ENCODE measurements at regions not wholly inside any gene's neighbourhood (a gene's known extent, or its start where the extent isn't known, plus 50 kb on each side); places are given as distances from the start of the nearest gene placed in this dataset.

DNA sequence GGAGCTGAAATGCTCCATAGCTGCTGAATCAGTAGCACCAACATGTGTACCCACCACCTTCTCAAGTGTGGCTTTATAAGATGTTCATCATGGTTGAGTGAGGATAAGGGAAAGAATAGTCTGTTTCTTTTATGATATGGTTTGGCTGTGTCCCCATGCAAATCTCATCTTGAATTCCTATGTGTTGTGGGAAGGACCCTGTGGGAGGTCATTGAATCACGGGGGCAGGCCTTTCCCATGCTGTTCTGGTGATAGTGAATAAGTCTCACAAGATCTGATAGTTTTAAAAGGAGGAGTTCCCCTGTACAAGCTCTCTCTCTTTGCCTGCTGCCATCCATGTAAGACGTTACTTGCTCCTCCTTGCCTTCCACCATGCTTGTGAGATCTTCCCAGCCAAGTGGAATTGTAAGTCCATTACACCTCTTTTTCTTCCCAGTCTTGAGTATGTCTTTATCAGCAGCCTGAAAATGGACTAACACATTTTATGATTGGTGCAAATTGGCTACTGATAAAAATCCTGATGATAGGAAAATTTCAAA, 799.9 kb downstream of the TNS3 start:
- Histone ChIP-seq H3K27me3 (no peaks in the 10 kb centered on the region), H3K4me3 (no peak overlapping the region), H3K4me1 (no peaks in the 10 kb centered on the region), H3K9me3 (no peaks in the 10 kb centered on the region), H3K36me3 (ENCODE audit: low read depth, missing control alignments) (no peaks in the 10 kb centered on the region), H3K27ac (no peak overlapping the region)
- no peak for DNase-seq
- TF ChIP-seq, protein P1, sequence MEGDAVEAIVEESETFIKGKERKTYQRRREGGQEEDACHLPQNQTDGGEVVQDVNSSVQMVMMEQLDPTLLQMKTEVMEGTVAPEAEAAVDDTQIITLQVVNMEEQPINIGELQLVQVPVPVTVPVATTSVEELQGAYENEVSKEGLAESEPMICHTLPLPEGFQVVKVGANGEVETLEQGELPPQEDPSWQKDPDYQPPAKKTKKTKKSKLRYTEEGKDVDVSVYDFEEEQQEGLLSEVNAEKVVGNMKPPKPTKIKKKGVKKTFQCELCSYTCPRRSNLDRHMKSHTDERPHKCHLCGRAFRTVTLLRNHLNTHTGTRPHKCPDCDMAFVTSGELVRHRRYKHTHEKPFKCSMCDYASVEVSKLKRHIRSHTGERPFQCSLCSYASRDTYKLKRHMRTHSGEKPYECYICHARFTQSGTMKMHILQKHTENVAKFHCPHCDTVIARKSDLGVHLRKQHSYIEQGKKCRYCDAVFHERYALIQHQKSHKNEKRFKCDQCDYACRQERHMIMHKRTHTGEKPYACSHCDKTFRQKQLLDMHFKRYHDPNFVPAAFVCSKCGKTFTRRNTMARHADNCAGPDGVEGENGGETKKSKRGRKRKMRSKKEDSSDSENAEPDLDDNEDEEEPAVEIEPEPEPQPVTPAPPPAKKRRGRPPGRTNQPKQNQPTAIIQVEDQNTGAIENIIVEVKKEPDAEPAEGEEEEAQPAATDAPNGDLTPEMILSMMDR (IDR thresholded peaks at IDR 0.05), result no peak
- no peak for TF ChIP-seq POLR2A (IDR thresholded peaks at IDR 0.05)
- WGBS, 2 donors, result 74 to 79% methylated on average over 2 of the region's 2 CpGs
- intact Hi-C loops (cut with DNase I; ENCODE audit: low total_unique reads), result no loop called here

DNA sequence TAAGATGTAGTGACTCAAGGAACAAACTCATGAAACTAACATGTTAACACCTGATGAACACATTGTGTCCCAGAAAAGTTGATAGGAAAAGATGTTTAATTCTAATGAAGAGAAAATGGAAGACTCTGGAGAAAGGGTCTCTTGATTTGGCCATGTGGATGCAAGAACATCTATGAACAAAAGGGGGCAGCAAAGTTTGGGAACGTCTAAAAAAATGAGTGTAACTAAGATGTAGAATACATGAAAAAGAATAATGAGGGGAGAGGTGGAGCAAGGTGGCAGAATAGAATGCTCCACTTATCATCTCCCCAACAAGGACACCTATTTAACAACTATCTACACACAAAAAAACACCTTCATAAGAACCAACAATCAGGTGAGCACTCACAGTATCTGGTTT, 805.1 kb downstream of the TNS3 start:
- no peaks in the 10 kb centered on the region for H3K27me3 ChIP-seq
- TF ChIP-seq, protein P1 (IDR thresholded peaks at IDR 0.05), result peak; percentile 10 to 25 (median 24)
- TF ChIP-seq POLR2A (IDR thresholded peaks at IDR 0.05), result no peak
- intact Hi-C loops (cut with DNase I; ENCODE audit: low total_unique reads), result no loop called here
- H3K36me3 ChIP-seq (ENCODE audit: low read depth, missing control alignments), result no peaks in the 10 kb centered on the region
- peaks cover 32% of the 10 kb centered on the region for H3K4me1 ChIP-seq
- no peak for DNase-seq
- no peaks in the 10 kb centered on the region for H3K9me3 ChIP-seq
- WGBS, 2 donors, result 29 to 38% methylated on average over 1 of the region's 1 CpG
- H3K4me3 ChIP-seq, result no peak overlapping the region
- H3K27ac ChIP-seq, result no peak overlapping the region

DNA sequence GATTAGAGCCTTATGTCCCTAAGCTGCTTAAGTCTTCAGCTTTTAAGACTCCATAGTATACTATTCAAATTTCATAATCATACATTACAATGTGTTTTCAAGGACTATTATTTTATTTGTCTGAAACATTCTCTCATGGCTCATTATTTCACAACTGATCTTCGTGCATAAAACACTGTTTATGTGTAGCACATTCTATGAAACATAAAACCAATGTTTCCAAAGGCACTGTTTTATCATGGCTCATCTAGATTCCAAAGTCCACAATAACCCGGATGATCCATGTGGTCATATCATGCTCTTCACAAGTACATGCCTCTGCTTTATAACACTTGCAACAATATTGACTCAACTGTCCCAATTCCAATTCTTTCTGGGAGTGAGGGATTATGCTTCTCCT, 806.1 kb downstream of the TNS3 start:
- WGBS, 2 donors, result 31 to 42% methylated on average over 2 of the region's 2 CpGs

DNA sequence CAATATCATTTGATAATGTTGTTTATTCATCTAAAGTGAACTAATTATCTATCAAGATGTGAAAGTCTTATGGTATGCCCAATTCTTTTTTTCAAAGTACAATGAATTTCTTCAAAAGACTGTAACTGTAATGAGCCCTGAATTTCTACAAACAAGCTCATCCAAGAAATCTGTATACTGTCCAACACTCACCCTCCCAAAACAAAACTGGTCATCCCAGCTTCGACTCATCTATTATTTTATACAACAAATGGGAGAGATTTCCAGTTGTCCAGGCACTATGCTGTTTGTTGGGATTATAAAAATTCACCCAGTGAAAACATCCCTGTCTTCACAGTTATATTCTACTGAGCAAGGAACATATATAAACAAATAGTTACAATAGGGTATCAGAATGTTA, 806.9 kb downstream of the TNS3 start:
- no peak overlapping the region for H3K4me3 ChIP-seq
- no peaks in the 10 kb centered on the region for H3K27me3 ChIP-seq
- H3K4me1 ChIP-seq, result peaks cover 32% of the 10 kb centered on the region
- intact Hi-C loops (cut with DNase I; ENCODE audit: low total_unique reads), result no loop called here
- H3K9me3 ChIP-seq, result no peaks in the 10 kb centered on the region
- no peak for TF ChIP-seq POLR2A (IDR thresholded peaks at IDR 0.05)
- TF ChIP-seq, protein P1 (IDR thresholded peaks at IDR 0.05), result no peak
- H3K27ac ChIP-seq, result peak overlapping the region in 1 of 2 donors; percentile 14
- no peaks in the 10 kb centered on the region for H3K36me3 ChIP-seq (ENCODE audit: low read depth, missing control alignments)
- WGBS, 2 donors, result 43 to 51% methylated on average over 1 of the region's 1 CpG
- DNase-seq, result no peak

More for the DNA sequence above, 806.1 kb downstream of the TNS3 start:
- intact Hi-C loops (cut with DNase I; ENCODE audit: low total_unique reads), result no loop called here
- Histone ChIP-seq H3K4me3 (no peak overlapping the region), H3K27ac (no peak overlapping the region), H3K9me3 (no peaks in the 10 kb centered on the region), H3K4me1 (peaks cover 32% of the 10 kb centered on the region), H3K36me3 (ENCODE audit: low read depth, missing control alignments) (no peaks in the 10 kb centered on the region), H3K27me3 (no peaks in the 10 kb centered on the region)
- TF ChIP-seq POLR2A (IDR thresholded peaks at IDR 0.05), result no peak
- TF ChIP-seq, protein P1 (IDR thresholded peaks at IDR 0.05), result no peak
- DNase-seq, result no peak

DNA sequence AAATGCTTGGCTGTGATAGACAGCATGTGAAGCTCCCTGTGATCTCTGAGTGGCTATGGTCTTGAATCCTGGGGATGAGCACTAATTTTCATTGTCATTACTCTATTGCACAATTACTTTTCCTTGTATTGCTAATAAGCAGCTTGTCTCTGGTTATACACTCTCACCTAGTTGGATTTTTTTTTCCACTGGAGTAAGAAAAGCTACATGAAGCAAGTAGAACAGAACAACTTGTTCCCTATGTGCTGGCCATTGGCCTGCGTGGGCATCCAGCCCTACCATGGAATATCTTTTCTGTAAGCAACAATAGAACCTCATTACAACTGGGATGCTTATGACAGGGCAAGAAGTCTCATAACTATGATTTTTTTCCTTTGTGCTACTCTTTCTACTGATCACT, 807.4 kb downstream of the TNS3 start:
- no peaks in the 10 kb centered on the region for H3K36me3 ChIP-seq (ENCODE audit: low read depth, missing control alignments)
- no peaks in the 10 kb centered on the region for H3K27me3 ChIP-seq
- peak; percentile 77 for DNase-seq
- H3K4me3 ChIP-seq, result no peak overlapping the region
- peak overlapping the region; percentile 10 to 76 for H3K27ac ChIP-seq
- intact Hi-C loops (cut with DNase I; ENCODE audit: low total_unique reads), result no loop called here
- WGBS, 2 donors, result 33 to 59% methylated on average over 1 of the region's 1 CpG
- TF ChIP-seq, protein P1 (IDR thresholded peaks at IDR 0.05), result no peak
- TF ChIP-seq POLR2A (IDR thresholded peaks at IDR 0.05), result no peak
- peaks cover 32% of the 10 kb centered on the region for H3K4me1 ChIP-seq
- no peaks in the 10 kb centered on the region for H3K9me3 ChIP-seq
